ENCODE measurements at regions not wholly inside any gene's neighbourhood (a gene's known extent, or its start where the extent isn't known, plus 50 kb on each side); places are given as distances from the start of the nearest gene placed in this dataset.

- Mint-ChIP-seq H3K4me3 (no peak overlapping the region), H3K27ac (no peak overlapping the region), H3K27me3 (ENCODE audit: low read depth) (peaks cover 8% of the 10 kb centered on the region), H3K9me3 (no peaks in the 10 kb centered on the region), H3K36me3 (ENCODE audit: low read depth) (no peaks in the 10 kb centered on the region), H3K4me1 (ENCODE audit: low read depth) (no peaks in the 10 kb centered on the region)
- intact Hi-C loops (cut with micrococcal nuclease): no loop called here
- CTCF ChIA-PET: no interaction called here
- DNase-seq: no peak
Measured at GRCh38 chr5:61596265-61596664, 264.2 kb downstream of the ZSWIM6 start.

DNA sequence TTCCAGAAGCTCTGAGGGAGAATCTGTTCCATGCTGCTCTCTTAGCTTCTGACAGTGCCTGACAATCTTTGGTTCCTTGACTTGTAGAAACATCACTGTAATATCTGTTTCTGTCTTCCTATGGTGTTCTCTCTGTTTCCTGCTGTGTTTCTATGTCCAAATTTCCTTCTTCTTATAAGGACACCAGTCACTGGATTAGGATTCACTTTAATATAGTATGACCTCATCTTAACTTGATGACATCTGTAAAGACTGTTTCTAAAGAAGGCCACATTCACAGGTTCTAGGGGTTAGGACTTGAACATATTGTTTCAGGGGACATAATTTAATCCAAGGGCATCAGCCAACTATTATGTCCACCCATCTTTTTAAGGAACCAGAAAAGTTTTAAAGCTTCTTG, 265.6 kb downstream of the ZSWIM6 start:
- H3K27ac Mint-ChIP-seq: peak overlapping the region; percentile 51
- no peaks in the 10 kb centered on the region for H3K36me3 Mint-ChIP-seq (ENCODE audit: low read depth)
- CTCF ChIA-PET: interaction anchor here (0.6 kb wide), 1 partner anchor 60 kb away, joined by 6 read pairs; no protein-coding TSS in a partner anchor
- H3K4me1 Mint-ChIP-seq (ENCODE audit: low read depth): no peaks in the 10 kb centered on the region
- no peaks in the 10 kb centered on the region for H3K9me3 Mint-ChIP-seq
- DNase-seq: no peak
- peaks cover 8% of the 10 kb centered on the region for H3K27me3 Mint-ChIP-seq (ENCODE audit: low read depth)
- H3K4me3 Mint-ChIP-seq: no peak overlapping the region
- intact Hi-C loops (cut with micrococcal nuclease): no loop called here

DNA sequence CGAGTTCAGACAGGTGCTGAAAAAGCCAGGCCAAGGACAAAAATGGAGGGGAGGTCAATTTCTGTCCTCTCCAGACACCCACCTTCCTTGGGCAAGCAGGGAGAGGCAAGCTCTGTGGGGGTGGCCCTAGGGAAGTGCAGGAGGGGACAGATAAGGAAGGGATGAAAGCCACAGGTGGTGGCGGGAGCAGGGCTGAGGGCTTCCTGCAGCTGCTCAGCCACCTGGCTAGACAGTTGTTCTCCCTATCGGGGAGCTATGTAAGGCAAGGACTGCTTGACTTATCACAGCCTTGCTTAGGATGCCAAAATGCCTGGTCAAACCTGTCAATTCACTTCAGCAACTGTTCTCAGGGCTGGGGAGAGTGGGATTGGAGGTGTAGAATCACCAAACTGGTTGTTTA, 266.1 kb downstream of the ZSWIM6 start:
- H3K4me1 Mint-ChIP-seq (ENCODE audit: low read depth): no peaks in the 10 kb centered on the region
- peaks cover 6% of the 10 kb centered on the region for H3K27me3 Mint-ChIP-seq (ENCODE audit: low read depth)
- DNase-seq: no peak
- no peak overlapping the region for H3K4me3 Mint-ChIP-seq
- CTCF ChIA-PET: interaction anchor here (0.6 kb wide), 1 partner anchor 60 kb away, joined by 6 read pairs; no protein-coding TSS in a partner anchor
- H3K36me3 Mint-ChIP-seq (ENCODE audit: low read depth): no peaks in the 10 kb centered on the region
- H3K27ac Mint-ChIP-seq: no peak overlapping the region
- intact Hi-C loops (cut with micrococcal nuclease): no loop called here
- no peaks in the 10 kb centered on the region for H3K9me3 Mint-ChIP-seq

- CTCF ChIA-PET: interaction anchor here (0.6 to 1.1 kb wide), 2 partner anchors 22 to 1096 kb away, joined by 3 read pairs; no protein-coding TSS in a partner anchor
Measured at GRCh38 chr5:61599370-61600122, 267.5 kb downstream of the ZSWIM6 start.

GRCh38 chr5:61600123-61600444, 268.0 kb downstream of the ZSWIM6 start:
- H3K36me3 Mint-ChIP-seq (ENCODE audit: low read depth): no peaks in the 10 kb centered on the region
- no peak overlapping the region for H3K4me3 Mint-ChIP-seq
- CTCF ChIA-PET: interaction anchor here (0.6 to 1.1 kb wide), 2 partner anchors 21 to 1096 kb away, joined by 3 read pairs; no protein-coding TSS in a partner anchor
- H3K27ac Mint-ChIP-seq: no peak overlapping the region
- H3K9me3 Mint-ChIP-seq: no peaks in the 10 kb centered on the region
- H3K27me3 Mint-ChIP-seq (ENCODE audit: low read depth): peaks cover 3% of the 10 kb centered on the region
- intact Hi-C loops (cut with micrococcal nuclease): no loop called here
- no peaks in the 10 kb centered on the region for H3K4me1 Mint-ChIP-seq (ENCODE audit: low read depth)
- DNase-seq: no peak

More at GRCh38 chr5:61599370-61600122, 267.5 kb downstream of the ZSWIM6 start:
- Mint-ChIP-seq H3K27me3 (ENCODE audit: low read depth) (peaks cover 3% of the 10 kb centered on the region), H3K36me3 (ENCODE audit: low read depth) (no peaks in the 10 kb centered on the region), H3K27ac (no peak overlapping the region), H3K9me3 (no peaks in the 10 kb centered on the region), H3K4me1 (ENCODE audit: low read depth) (no peaks in the 10 kb centered on the region), H3K4me3 (no peak overlapping the region)
- DNase-seq: no peak
- intact Hi-C loops (cut with micrococcal nuclease): no loop called here

- intact Hi-C loops (cut with micrococcal nuclease): no loop called here
- Mint-ChIP-seq H3K27me3 (ENCODE audit: low read depth) (peaks cover 3% of the 10 kb centered on the region), H3K27ac (no peak overlapping the region), H3K4me3 (no peak overlapping the region), H3K36me3 (ENCODE audit: low read depth) (no peaks in the 10 kb centered on the region), H3K4me1 (ENCODE audit: low read depth) (no peaks in the 10 kb centered on the region), H3K9me3 (no peaks in the 10 kb centered on the region)
- CTCF ChIA-PET: interaction anchor here (0.6 kb wide), 1 partner anchor 77 kb away, joined by 3 read pairs; no protein-coding TSS in a partner anchor
- no peak for DNase-seq
Measured at GRCh38 chr5:61600945-61601511, 269.0 kb downstream of the ZSWIM6 start.

- no peak overlapping the region for H3K4me3 Mint-ChIP-seq
- intact Hi-C loops (cut with micrococcal nuclease): no loop called here
- H3K27ac Mint-ChIP-seq: no peak overlapping the region
- no peaks in the 10 kb centered on the region for H3K4me1 Mint-ChIP-seq (ENCODE audit: low read depth)
- H3K9me3 Mint-ChIP-seq: no peaks in the 10 kb centered on the region
- DNase-seq: no peak
- peaks cover 5% of the 10 kb centered on the region for H3K27me3 Mint-ChIP-seq (ENCODE audit: low read depth)
- H3K36me3 Mint-ChIP-seq (ENCODE audit: low read depth): no peaks in the 10 kb centered on the region
- CTCF ChIA-PET: interaction anchor here (0.9 kb wide), 1 partner anchor 11 kb away, joined by 3 read pairs; no protein-coding TSS in a partner anchor
Measured at GRCh38 chr5:61603211-61603908, 271.3 kb downstream of the ZSWIM6 start.

DNA sequence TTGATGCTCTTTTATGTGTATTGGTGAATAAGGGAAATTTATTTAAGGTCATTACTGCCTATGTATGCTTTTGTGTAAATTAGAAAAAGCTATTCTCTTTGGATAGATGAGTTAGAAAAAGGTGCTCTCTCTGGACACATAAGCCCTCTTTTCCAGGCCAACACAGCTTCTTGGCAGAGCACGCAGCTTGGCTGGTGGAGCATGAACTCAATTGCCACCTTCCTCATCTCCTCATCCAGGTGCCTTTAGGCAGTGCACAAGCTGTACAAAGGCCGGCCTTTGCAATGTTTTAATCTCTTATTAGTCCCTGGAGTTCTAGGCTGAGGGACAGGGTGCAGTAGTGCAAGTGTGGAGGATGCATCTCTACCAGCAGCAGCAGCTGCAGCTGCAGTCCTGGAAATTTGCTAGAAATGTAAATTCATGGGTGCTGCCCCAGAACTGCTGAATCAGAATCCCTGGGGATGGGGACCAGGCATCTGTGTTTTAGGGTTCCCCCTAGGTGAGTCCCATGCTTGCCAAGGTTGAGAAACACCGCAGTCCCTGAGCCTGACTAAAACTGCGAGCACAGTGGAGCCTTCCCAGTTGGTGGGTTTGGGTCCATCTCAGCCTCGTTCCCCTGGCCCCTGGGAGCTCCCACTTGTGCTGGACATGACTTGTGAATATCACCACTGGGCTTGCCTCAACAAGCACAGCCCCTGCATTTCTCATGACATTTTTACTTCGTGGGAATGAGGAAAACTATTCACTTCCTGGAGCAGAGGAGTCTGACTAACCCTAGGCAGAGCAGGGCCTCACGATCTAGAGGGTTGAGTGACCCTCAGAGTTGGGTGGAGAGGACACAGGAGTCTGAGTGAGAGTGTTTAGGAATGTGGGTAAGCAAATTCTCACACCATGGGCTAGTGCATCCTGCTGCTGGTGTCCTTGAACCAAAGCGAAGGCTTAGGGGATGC, 272.3 kb downstream of the ZSWIM6 start:
- DNase-seq: no peak
- H3K36me3 Mint-ChIP-seq (ENCODE audit: low read depth): no peaks in the 10 kb centered on the region
- peaks cover 3% of the 10 kb centered on the region for H3K27me3 Mint-ChIP-seq (ENCODE audit: low read depth)
- CTCF ChIA-PET: interaction anchor here (0.7 to 1.2 kb wide), 2 partner anchors 19 to 53 kb away, joined by 3 read pairs; no protein-coding TSS in a partner anchor
- intact Hi-C loops (cut with micrococcal nuclease): no loop called here
- no peak overlapping the region for H3K27ac Mint-ChIP-seq
- no peaks in the 10 kb centered on the region for H3K9me3 Mint-ChIP-seq
- no peak overlapping the region for H3K4me3 Mint-ChIP-seq
- no peaks in the 10 kb centered on the region for H3K4me1 Mint-ChIP-seq (ENCODE audit: low read depth)

GRCh38 chr5:61609840-61610677, 278.0 kb downstream of the ZSWIM6 start:
- Mint-ChIP-seq H3K4me1 (ENCODE audit: low read depth) (no peaks in the 10 kb centered on the region), H3K9me3 (no peaks in the 10 kb centered on the region), H3K4me3 (no peak overlapping the region), H3K27me3 (ENCODE audit: low read depth) (peaks cover 13% of the 10 kb centered on the region), H3K36me3 (ENCODE audit: low read depth) (no peaks in the 10 kb centered on the region), H3K27ac (no peak overlapping the region)
- no peak for DNase-seq
- CTCF ChIA-PET: no interaction called here
- intact Hi-C loops (cut with micrococcal nuclease): no loop called here

GRCh38 chr5:61610678-61611024, 278.6 kb downstream of the ZSWIM6 start:
- intact Hi-C loops (cut with micrococcal nuclease): no loop called here
- Mint-ChIP-seq H3K4me1 (ENCODE audit: low read depth) (no peaks in the 10 kb centered on the region), H3K9me3 (no peaks in the 10 kb centered on the region), H3K27ac (no peak overlapping the region), H3K27me3 (ENCODE audit: low read depth) (peaks cover 13% of the 10 kb centered on the region), H3K4me3 (no peak overlapping the region), H3K36me3 (ENCODE audit: low read depth) (no peaks in the 10 kb centered on the region)
- no peak for DNase-seq
- CTCF ChIA-PET: no interaction called here

- no peaks in the 10 kb centered on the region for H3K9me3 Mint-ChIP-seq
- no peaks in the 10 kb centered on the region for H3K36me3 Mint-ChIP-seq (ENCODE audit: low read depth)
- no peak for DNase-seq
- H3K4me1 Mint-ChIP-seq (ENCODE audit: low read depth): no peaks in the 10 kb centered on the region
- intact Hi-C loops (cut with micrococcal nuclease): no loop called here
- H3K27ac Mint-ChIP-seq: no peak overlapping the region
- no peak overlapping the region for H3K4me3 Mint-ChIP-seq
- H3K27me3 Mint-ChIP-seq (ENCODE audit: low read depth): peaks cover 12% of the 10 kb centered on the region
- CTCF ChIA-PET: no interaction called here
Measured at GRCh38 chr5:61612431-61612830, 280.4 kb downstream of the ZSWIM6 start.

All from activated naive CD4-positive, alpha-beta T cell treated with anti-CD3 and anti-CD28 coated beads for 36 hours (primary cell).